ENCODE measurements at regions not wholly inside any gene's neighbourhood (a gene's known extent, or its start where the extent isn't known, plus 50 kb on each side); places are given as distances from the start of the nearest gene placed in this dataset.

DNA sequence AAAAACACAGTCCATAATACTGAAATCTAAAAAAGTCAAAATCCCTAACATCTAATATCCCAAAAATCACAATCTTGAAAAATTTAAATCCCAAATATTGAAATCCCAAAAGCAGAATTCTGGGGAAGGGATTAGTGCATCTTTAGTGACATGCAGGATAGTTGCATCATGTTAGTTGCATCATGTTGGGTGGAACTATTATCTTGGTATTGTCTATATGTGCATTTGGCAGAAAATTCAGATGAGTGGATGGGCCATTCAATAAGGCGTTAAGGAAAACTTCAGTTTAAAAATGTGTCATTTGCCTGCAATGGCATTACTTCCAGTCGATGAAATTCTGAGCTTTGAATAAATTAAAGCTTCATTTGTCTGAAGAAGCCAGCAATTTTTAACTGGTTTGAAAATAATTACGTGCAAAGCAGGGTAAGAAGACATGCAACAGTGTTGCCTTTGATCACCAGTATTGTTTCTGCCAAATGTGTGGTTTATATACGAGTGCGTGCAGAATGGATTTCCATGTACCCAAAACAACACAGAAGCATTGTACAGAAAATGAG is 221.4 kb upstream of the NFE2L3 start:
- DNase-seq: no peak

DNA sequence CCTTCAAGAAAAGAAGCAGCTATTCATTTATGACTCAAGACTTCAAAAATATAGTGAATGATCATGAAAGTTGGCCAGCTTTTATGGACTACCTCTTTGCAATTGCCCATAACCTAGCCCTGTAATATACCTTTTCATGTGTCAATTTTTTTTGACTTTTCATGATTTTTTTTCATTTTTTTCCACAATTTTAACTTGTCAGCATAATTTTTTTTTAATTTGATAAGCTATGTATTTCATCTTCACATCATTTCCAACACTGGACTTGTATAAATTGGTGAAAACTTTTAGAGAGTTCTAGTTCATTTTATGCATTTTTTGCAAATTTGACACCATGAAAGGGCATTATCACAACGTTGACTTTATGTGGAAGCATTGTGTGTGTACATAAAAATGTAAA is 220.8 kb upstream of the NFE2L3 start:
- DNase-seq: no peak

DNA sequence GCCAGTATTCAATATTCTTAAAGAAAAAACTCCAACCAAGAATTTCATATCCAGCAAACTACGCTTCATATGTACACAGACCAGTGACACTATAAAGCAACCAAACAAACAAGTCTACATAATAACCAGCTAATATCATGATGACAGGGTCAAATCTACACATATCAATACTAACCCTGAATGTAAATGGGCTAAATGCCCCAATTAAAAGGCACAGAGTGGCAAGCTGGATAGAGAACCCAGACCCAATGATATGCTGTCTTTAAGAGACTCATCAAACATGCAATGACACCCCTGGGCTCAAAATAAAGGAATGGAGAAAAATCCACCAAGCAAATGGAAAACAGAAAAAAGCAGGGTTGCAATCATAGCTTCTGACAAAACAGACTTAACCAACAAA is 218.1 kb upstream of the NFE2L3 start:
- no peak for DNase-seq

DNA sequence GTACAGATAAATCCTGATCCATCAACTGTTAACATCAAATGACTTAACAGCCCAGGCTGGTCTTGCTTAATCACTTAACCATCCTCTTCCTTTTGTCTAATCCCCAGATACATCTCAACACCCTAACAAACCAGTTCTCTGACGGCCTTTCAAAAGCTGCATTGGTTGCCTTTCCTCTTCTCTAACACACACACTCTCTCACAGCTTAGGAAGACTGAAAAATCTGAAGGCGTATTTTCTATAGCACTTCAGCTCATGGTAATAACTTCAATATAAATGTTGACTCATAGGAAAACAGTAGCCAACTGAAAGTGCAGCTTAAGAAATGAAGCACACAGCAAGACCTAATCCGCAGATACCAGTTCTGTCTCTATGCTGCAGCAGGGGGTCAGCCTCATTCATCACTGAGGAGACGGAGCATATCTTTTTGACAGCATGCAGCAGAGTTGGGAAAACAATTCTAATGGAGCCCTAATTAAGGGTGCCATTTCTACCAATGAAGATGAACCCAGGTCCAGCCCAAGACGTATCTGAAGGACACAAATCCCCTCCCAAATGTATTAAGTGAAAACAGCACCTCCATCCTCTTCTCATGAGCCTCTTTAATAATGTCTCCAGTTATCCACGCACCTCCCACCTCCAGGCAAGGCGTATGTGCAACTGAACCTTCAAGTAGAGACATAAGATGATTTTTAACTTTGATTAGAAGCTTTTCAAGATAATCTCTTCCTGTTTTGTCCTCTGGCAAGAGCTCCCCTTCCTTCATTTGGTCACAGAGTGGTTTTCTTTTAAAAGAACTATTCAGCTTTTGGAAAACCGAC is 211.7 kb upstream of the NFE2L3 start:
- DNase-seq: no peak

DNA sequence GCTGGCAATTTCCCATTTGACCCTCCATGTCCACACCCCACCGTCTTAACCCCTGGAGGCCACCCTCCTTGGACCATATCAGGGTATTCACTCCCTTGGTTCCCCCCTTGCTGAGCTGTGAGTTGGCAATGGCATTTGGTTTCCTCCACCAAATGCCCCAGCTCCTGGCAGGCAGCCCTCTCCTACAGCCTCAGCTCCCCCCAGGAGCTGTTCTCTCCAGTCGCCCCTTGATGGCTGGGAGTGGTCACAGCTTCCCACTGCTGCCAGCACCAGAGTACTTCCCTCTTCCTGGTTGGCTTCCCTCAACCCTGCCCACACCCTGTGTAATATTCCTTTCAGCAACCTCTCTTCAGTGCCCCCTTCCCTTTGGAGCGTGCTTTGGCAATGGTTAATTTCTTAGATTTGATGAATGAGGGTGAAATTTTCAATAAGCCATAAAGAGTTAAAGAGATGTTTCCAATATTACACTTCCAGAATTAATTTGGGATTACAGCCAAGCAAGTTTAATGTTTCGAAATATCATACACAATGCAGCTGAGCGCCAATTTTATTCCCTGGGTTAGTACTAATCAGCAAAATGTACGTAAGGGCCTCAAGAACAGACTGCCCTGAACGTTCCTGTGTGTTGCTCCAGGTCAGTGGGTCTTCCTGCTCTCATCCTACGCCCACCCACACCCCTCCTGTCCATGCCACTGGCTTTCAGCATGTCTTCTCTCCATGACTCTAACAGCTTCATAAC is 207.1 kb upstream of the NFE2L3 start:
- DNase-seq: no peak

DNA sequence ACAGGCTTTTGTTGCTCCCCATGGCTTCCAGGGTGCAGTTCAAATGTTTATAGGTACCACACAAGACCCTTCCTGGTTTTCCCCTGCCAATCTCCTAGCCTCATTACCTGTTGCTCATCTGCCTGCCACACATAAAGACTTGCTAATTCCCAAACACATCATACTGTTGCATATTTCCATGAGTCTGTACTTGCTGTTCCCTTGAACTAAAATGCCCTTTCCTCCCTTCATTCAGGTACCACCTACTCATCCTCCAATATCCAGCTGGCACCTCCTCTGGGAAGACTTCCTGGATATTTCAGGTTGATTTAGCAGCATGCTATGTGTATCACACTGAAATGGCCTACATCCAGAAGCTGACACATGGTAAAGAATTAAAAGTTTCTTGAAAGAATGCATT is 206.4 kb upstream of the NFE2L3 start:
- DNase-seq: no peak

DNA sequence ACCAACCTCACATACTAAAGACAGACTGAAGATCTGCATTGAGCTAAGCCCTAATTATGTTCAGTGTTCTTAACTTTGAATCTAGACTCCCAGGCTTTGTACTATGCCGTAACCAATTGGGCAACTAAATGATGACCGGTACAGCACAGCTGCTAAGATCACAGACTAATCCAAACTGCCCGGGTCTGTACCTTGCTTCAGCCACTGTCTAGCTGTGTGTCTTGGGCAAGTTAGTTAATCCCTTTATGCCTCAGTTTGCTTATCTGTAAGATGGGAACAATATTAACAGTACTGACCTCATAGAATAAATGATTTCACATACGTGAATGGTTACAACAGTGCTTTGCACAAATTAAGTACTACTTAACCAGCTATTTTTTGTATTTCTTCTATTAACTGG is 205.8 kb upstream of the NFE2L3 start:
- DNase-seq: no peak

DNA sequence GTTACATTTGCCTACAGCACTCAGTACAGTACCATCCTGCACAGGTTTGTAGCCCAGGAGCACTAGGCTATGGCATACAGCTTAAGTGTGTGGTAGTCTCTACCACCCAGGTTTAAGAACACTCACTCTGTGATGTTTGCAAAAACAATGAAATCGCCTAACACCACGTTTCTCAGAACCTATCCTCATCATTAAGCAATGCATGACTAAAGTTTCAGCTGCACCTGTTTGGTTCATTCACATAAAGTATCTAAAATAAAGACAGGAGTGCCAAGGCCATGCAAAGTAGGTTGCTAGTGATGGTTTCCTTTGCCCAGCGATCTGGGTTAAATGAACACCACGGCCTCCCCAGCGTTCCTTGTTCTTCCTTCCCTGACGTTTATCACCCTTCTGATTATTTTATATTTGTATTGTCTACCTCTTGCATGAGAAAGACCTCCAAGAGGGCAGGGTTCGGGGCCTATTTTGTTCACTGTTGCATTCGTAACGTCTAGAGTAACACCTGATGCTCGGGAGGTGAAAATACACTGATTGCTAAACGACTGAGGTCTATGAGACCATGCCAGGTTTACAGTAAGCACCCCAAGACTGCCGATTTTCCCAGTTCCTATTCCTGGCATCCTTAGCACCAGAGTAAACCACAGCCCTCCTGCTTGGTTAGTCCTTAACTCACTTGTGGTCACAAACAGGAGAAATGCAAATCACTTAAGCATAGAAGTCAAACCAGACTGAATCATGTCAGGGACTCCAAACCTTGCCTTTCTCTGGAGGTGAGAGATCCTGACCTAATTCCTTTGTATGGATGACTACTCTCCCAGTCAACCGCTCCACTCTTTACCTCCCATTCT is 204.1 kb upstream of the NFE2L3 start:
- no peak for DNase-seq

DNA sequence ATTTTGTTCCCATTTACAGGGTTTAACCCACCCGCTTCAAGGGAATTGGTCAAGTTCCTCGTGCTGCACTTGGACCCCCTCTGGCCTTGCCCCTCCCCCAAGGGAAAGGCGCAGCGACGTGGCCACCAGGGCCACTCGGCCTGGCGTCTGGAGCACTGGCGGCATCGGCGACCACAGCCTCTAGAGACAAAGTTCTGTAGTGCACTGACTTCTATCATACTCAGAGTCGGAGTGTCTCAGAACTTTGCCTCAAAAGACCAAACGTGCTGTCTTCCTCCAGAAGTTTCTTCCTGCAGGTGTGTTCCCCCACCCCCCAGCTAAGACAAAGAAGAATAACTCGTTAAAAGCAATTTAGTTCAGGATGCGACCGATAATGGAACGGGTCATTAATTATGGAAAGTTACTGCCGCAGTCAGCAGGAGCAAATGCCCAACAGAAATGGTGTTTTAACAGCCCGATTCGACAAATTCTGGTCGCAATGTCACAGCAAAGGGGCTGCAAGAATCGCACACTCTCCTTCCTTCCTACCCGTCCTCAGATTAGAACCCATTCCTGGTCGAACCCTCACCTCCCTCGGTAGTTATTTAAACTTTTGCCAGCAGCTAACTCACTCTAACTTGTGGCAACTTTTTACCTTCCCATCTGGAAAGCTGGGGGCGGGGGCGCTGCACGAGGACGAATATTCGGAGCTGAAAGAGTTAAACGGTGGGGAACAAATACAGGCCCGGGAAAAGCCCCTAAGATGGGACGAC is 202.1 kb upstream of the NFE2L3 start:
- DNase-seq: no peak

DNA sequence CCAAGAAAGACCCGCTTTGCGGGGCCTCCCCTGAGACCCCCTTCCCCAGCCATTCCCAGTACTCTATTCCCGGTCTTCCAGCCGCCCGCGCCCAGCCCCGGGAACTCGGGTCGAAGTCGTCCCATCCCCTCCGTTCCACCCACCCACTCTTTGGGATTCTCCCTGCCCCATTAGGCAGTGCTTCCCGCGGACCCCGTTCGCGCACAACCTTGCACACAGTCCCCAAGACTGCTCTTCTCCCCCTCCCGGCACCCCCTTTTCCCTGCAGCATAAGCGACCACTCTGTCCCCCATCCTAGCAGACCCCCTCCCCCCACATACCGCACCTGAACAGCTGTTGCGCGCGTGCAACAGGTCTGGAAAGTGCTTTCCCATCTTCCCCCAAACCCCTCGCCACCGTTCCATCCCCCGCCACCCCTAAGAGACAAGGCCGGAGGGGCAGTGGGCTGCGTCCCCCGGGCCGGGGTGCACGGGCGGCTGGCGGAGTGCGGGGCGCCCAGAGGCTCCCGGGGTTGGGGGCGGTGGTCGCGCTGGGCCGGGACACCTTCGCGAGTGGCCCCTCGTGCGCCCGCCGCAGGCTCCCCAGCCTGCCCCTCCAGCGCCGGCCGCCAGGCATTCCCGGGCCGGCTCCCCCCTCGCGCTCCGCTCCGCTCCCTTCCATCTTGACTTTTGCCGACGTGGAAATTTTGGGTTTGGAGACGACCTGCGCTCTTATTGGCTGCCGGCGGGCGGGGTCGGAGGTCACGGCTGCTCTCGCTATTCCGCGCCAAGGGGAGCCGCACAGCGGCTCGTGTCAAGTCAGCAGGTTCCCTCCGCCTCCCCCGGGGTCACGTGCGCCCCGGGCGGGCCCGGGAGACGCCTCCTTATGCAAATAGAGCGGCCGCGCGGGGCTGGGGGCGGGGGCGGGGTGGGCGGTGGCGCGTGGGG is 201.2 kb upstream of the NFE2L3 start:
- peak; percentile 92 for DNase-seq

DNA sequence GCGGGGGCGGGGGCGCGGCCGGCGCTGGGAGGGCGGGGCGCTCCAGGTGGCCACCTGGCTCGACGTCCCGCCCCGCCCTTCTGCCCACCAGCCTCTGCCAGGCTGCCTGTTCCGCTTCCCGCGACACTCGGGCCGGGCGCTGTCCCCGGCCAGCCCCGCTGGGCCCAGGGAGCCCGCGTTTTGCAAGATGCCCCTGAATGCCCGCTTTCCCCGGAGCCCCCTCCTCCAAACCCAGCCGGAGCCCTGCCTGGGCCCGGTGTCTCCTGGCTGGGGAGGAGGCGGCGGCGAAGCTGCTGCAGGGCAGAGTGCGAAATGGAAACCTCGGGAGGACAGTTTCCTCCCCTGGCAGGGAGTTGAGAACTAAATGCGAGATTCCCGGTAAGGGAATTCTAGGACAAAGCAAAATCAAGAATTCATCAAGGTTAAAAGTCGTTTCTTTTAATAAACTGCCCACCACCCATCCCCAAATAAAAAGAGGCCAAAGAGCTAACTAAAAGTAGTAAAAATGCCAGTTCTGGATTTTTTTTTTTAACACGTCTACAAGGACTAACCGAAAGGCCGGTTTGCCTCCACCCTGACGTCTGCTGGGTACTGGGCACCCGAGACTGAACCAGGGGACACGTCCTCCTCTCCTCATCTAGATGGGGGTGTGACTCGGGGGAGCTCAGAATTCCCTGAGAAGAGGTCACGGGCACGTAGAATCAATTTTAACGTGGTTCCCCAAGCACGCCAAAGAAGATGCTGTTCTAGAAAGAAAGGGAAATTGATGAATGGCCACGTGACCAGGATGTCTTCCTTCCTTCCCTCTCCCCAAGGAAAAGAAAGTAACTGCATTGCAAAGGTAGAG is 200.4 kb upstream of the NFE2L3 start:
- DNase-seq: peak; percentile 45

DNA sequence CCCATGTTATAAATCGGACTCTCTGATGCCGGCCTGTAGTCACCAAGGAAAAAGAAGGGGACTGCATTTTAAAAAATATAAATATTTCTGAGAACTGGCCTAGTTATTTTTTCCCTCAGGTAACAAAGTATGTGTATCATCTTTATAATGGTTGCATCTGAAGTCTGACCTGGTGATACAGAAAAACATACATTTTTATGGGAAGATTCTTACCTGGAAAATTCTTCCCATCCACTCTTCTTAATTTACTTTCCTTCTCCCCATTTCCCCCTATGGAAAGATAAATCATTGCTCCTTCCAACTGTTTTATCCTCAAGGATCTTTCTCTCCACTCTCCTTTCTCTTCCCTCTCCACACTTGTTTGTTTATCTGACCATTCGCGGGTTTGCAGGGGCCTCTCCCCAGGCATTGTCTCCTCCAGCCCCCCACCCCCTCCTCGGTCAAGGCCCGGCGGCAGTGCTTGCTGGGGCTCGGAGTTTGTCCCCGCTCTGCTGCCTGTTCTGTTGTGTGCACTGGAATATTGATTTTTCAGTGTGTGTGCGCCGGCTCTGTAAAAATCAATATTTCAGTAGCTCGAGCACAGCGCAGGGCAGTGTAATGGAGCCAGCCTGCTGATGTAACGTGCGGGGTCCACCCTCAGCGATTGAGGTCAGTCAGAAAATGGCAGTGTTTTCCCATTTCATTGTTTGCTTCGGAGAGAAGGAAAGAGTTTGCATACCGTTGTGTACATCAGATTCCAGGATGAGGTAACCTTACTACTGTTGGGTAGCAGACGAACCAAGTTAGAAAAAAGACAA is 199.5 kb upstream of the NFE2L3 start:
- DNase-seq: no peak

DNA sequence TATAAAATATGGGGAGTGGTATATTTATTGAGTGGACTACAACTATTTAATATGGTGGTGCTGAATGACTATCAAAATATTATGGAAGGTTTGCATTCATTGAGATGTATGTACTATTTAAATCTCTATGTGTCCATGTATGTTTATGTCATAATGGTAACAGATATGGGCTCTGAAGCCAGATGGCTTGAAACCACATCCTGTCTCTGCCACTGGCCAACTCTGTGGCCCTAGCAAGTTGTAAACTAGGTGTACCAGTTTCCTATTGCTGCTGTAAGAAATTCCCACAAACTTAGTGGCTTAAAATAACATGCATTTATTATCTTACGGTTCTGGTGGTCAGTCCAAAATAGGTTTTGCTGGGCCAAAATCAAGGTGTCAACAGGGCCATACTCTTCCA is 198.1 kb upstream of the NFE2L3 start:
- no peak for DNase-seq

DNA sequence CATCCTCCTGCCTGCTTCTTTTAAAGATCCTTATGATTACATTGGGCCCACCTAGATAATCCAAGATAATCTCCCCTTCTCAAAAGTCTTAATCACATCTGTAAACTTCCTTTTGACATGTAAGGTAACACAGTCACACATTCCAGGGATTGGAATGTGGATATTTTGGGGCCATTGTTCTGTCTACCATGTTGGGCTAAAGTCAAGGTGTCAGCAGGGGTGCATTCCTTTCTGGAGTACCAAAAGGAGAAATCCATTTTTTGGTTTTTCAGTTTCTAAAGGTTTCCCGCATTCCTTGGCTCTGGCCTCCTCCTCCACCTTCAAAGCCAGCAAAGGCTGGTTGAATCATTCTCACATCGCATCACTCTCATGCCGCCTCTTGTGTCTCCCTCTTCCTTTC is 197.6 kb upstream of the NFE2L3 start:
- DNase-seq: no peak

DNA sequence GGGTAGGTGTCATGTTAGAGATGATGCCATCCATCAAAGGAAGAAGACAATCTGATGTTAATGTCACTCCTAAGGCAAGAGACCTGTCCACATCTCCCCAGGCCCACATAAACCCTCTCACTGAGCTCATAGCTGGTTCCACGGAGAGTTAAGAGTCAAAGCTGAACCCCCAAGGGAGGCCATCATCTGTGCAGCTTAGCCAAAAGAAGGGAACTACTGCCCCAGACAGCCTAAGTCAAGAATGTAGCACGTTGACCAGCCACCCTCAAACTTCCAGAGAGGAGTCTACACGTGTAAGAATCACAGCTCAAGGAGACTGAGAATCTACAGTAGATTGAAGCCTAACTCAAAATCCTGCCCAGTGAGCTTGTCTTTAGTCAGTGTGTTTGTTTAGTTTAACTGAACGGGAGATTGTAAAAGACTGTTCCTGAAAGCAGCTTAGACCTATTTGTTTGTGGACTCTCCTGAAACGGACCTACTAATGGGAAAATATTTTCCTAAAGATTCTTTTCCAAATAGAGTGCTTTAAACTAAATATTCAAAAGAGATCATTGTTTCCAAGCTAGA is 192.7 kb upstream of the NFE2L3 start:
- no peak for DNase-seq

DNA sequence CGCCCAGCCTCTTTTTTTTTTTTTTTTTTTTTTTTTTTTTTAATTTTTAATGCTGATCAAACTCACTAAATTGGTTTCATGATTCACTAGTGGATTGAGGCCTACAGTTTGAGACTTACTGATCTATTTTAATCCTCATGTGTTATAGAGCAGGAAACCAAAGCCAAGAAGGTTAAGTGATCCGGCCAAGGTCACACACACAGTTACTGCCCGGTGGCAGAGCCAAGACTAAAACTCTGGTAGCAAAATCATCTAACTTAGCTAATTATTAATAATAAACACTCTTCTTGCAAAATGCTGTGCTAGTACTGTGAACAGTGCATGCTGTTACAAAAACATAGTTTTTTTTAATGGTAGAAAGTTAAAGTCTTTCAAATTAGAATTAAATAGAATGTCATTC is 188.3 kb upstream of the NFE2L3 start:
- no peak for DNase-seq

DNA sequence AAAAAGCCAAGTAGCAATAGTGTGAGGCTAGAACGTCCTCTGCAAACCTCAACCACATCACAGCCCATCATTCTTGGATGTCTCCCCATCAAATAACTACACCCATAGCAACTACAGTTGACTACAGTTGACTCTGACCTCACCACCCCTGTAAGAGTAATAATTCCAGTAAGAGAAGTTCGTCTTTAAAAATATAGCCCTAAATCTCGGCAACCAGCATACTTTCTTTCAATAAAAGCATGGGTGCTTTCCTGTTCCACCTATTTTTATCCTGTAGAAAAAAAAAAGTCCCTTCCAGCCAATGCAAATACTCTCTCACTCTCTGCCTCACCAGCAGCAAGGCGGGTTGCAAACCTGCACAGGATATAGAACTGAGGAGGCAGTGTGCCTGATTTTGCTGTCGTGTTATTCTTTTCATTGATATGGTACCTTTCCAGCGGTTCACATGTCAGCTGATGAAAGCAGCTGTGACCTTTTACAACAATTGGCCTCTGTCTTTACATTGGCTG is 187.5 kb upstream of the NFE2L3 start:
- DNase-seq: no peak

DNA sequence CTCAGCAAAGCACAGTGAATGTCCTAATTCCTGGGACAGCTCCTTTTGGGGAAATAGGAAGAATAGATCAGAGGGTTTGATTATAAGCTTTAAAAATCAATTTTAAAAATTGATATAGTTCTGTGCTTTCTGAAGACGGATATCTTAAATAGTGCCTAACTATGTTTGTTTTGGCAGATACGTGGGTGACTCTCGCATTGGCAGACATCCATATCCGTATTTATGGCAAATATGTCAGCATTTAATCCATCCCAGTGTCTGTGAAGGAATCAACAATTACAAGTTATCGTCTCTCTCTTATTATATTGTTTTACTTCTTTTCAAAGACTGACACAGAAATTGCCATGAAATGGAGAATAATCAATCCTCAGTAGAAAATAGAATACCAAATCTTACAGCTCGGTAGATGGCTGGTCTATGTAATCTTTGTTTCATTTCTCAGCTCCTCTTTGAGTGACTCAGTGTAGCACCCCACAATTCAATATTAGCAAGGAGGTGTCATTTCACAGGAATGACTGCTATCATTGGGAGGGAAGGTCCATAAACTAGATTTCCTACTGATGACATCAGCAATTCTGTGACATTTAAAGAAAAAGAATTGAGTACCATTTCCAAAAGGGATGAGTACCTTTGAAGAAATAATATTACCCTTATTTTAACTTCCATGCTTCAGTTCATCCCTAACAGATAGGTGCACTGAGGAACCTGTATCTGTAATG is 186.4 kb upstream of the NFE2L3 start:
- DNase-seq: no peak
